GM12872 (cell line): ENCODE measurements at regions not wholly inside any gene's neighbourhood (a gene's known extent, or its start where the extent isn't known, plus 50 kb on each side); places are given as distances from the start of the nearest gene placed in this dataset.

Experiments used
- CTCF ChIP-seq: IDR thresholded peaks from 3 replicates; pipeline ENCODE4 v1.5.1; 2011; ENCODE audit warnings: low read depth, mild to moderate bottlenecking, low read length, moderate library complexity; ENCODE audit not compliant: insufficient read depth

GRCh38 chr20:40814631-40814960, 125.6 kb upstream of the MAFB start:
- TF ChIP-seq CTCF, result no peak

- no peak for TF ChIP-seq CTCF
Observed at GRCh38 chr20:40815156-40816038, 126.4 kb upstream of the MAFB start.

- TF ChIP-seq CTCF, result no peak
Observed at GRCh38 chr20:40816039-40816352, 127.0 kb upstream of the MAFB start.

GRCh38 chr20:40821429-40821828, 132.4 kb upstream of the MAFB start:
- TF ChIP-seq CTCF, result no peak

GRCh38 chr20:40826699-40827098, 137.7 kb upstream of the MAFB start:
- no peak for TF ChIP-seq CTCF

- TF ChIP-seq CTCF, result no peak
Observed at GRCh38 chr20:40835321-40835720, 146.3 kb upstream of the MAFB start.

GRCh38 chr20:40838509-40838908, 149.5 kb upstream of the MAFB start:
- TF ChIP-seq CTCF, result no peak
